ENCODE measurements at regions not wholly inside any gene's neighbourhood (a gene's known extent, or its start where the extent isn't known, plus 50 kb on each side); places are given as distances from the start of the nearest gene placed in this dataset.

DNA sequence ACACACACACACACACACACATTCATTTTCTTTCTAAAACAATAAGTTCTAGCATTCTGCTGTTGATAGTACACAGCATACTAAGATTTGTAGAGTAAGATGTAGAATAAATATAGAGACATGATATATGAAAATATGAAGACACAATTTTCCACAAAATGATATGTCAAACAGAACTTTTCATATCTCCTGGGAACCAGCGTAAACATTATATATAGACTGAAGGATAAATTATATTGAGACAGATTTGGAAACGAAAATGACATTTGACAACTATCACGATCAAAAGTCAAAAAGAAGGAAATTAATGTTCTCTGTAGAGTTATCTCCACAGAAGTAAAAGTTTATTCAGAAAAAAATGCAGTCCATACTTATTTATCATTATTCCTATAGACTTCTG is 1605.7 kb upstream of the SLC10A2 start:
- Histone ChIP-seq H3K9me3 (ENCODE audit: low read depth, low read length) (no peaks in the 10 kb centered on the region), H3K4me3 (no peak overlapping the region), H3K9ac (ENCODE audit: insufficient read length) (no peak overlapping the region), H3K36me3 (ENCODE audit: insufficient read depth, low read length) (no peaks in the 10 kb centered on the region), H3K27ac (no peak overlapping the region)
- DNase-seq (ENCODE audit: low read depth, low spot score): no peak
- TF ChIP-seq FOXP2 (optimal IDR thresholded peaks at IDR 0.05; ENCODE audit: control extremely low read depth, extremely low read length, insufficient read depth): no peak
- no peak for TF ChIP-seq EZH2 (IDR thresholded peaks at IDR 0.05)
- TF ChIP-seq POLR2AphosphoS5 (IDR thresholded peaks at IDR 0.05; ENCODE audit: borderline replicate concordance, low read depth, low read length): no peak

DNA sequence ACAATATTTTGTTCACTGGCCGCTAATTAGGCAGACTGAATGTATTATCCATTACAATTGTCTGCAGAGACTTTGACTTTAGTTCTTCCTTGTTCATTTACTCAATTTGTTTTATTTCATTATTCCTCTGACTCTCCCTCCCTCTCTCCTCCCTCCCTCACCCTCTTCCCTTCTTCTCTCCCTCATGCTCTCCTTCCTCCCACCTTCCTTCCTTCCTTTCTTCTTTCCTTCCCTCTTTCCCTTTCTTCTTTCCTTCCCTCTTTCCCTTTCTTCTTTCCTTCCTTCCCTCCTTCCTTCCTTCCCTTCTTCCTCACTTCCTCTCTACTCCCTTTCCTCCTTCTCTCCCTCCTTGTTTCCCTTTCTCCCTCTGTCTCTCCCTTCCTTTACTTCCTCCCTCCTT is 1591.0 kb upstream of the SLC10A2 start:
- no peak overlapping the region for H3K9ac ChIP-seq (ENCODE audit: insufficient read length)
- H3K36me3 ChIP-seq (ENCODE audit: insufficient read depth, low read length): no peaks in the 10 kb centered on the region
- TF ChIP-seq POLR2AphosphoS5 (IDR thresholded peaks at IDR 0.05; ENCODE audit: borderline replicate concordance, low read depth, low read length): no peak
- TF ChIP-seq FOXP2 (optimal IDR thresholded peaks at IDR 0.05; ENCODE audit: control extremely low read depth, extremely low read length, insufficient read depth): no peak
- no peak overlapping the region for H3K27ac ChIP-seq
- H3K9me3 ChIP-seq (ENCODE audit: low read depth, low read length): no peaks in the 10 kb centered on the region
- no peak overlapping the region for H3K4me3 ChIP-seq
- DNase-seq (ENCODE audit: low read depth, low spot score): no peak

DNA sequence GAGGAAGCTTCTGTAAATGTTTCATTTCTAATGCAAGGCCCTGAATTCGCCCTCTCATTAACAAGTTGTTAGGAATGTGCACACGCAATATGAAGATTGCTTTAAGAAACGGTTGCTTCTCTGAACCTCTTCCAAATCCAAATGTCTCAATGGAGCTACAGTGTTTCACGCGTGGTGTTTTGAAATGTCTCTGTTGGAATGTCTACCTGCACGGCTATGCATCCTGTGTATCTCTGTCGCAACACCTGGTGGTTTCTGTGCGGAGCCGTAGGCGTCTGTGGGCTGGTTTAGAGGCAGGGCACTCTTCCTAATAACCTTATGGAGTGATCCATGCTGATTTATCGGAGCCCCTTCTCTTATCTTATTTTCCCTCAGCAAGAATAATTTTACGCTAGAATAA is 1584.2 kb upstream of the SLC10A2 start:
- H3K9ac ChIP-seq (ENCODE audit: insufficient read length): no peak overlapping the region
- H3K36me3 ChIP-seq (ENCODE audit: insufficient read depth, low read length): no peaks in the 10 kb centered on the region
- H3K27ac ChIP-seq: no peak overlapping the region
- no peaks in the 10 kb centered on the region for H3K9me3 ChIP-seq (ENCODE audit: low read depth, low read length)
- H3K4me3 ChIP-seq: no peak overlapping the region
- no peak for DNase-seq (ENCODE audit: low read depth, low spot score)
- TF ChIP-seq FOXP2 (optimal IDR thresholded peaks at IDR 0.05; ENCODE audit: control extremely low read depth, extremely low read length, insufficient read depth) (no peak), POLR2AphosphoS5 (IDR thresholded peaks at IDR 0.05; ENCODE audit: borderline replicate concordance, low read depth, low read length) (no peak), EZH2 (IDR thresholded peaks at IDR 0.05) (no peak)

DNA sequence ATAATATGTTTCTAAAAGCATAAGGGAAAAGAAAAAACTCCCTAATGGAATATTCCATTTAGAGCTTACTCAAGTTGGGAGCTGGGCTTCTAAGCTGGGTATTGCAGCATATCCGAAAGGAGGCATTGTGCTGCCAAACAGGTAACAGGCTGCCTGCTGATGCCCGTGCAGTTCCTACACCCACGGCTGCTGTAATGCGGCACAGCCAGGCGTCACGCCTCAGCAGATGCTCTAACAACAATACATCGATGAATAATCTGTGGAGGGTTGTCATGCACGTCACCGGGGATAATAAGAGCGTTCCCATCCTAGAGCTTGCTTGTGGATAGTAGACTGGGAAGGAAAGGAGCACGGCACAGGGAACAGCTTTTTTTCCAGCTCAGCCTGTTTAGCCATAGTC is 1582.1 kb upstream of the SLC10A2 start:
- no peaks in the 10 kb centered on the region for H3K9me3 ChIP-seq (ENCODE audit: low read depth, low read length)
- TF ChIP-seq EZH2 (IDR thresholded peaks at IDR 0.05) (no peak), POLR2AphosphoS5 (IDR thresholded peaks at IDR 0.05; ENCODE audit: borderline replicate concordance, low read depth, low read length) (no peak), FOXP2 (optimal IDR thresholded peaks at IDR 0.05; ENCODE audit: control extremely low read depth, extremely low read length, insufficient read depth) (no peak)
- no peak for DNase-seq (ENCODE audit: low read depth, low spot score)
- no peak overlapping the region for H3K9ac ChIP-seq (ENCODE audit: insufficient read length)
- no peak overlapping the region for H3K4me3 ChIP-seq
- H3K36me3 ChIP-seq (ENCODE audit: insufficient read depth, low read length): no peaks in the 10 kb centered on the region
- no peak overlapping the region for H3K27ac ChIP-seq

DNA sequence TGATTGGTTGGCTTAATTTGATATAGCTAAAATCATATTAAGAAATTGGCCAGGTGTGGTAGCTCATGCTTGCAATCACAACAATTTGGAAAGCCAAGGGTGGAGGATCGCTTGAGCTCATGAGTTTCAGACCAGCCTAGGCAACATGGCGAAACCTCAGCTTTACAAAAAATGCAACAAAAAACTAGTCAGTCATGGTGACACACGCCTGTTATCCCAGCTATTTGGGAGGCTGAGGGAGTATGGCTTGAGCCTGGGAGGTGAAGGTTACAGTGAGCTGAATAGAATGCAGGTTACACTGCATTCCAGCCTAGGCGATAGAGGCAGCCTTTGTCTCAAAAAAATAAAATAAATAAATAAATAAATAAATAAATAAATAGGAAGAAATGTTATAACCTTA is 1579.6 kb upstream of the SLC10A2 start:
- Histone ChIP-seq H3K4me3 (no peak overlapping the region), H3K9ac (ENCODE audit: insufficient read length) (no peak overlapping the region), H3K36me3 (ENCODE audit: insufficient read depth, low read length) (no peaks in the 10 kb centered on the region), H3K27ac (no peak overlapping the region), H3K9me3 (ENCODE audit: low read depth, low read length) (no peaks in the 10 kb centered on the region)
- TF ChIP-seq FOXP2 (optimal IDR thresholded peaks at IDR 0.05; ENCODE audit: control extremely low read depth, extremely low read length, insufficient read depth): no peak
- DNase-seq (ENCODE audit: low read depth, low spot score): no peak

DNA sequence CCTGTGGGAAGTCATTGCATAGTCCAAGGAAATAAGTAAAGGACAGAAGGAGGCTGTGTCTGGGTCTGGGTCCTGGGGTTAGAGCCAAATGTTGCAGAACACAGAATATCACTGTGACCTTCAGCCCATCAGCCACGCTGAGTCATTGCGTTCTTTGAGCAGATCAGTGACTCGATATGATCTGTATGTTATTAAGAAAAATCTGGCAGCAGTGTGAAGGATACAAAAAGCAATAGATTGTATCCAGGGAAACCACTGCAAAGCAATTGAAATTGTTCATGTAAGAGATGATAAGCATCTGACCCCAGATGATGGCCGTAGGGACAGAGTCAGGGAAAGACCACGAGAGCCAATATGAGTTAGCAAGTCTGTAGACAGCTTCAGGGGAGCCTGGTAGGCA is 1575.1 kb upstream of the SLC10A2 start:
- TF ChIP-seq FOXP2 (optimal IDR thresholded peaks at IDR 0.05; ENCODE audit: control extremely low read depth, extremely low read length, insufficient read depth): no peak
- DNase-seq (ENCODE audit: low read depth, low spot score): no peak
- Histone ChIP-seq H3K4me3 (no peak overlapping the region), H3K27ac (no peak overlapping the region), H3K9me3 (ENCODE audit: low read depth, low read length) (no peaks in the 10 kb centered on the region), H3K36me3 (ENCODE audit: insufficient read depth, low read length) (no peaks in the 10 kb centered on the region), H3K9ac (ENCODE audit: insufficient read length) (no peak overlapping the region)

DNA sequence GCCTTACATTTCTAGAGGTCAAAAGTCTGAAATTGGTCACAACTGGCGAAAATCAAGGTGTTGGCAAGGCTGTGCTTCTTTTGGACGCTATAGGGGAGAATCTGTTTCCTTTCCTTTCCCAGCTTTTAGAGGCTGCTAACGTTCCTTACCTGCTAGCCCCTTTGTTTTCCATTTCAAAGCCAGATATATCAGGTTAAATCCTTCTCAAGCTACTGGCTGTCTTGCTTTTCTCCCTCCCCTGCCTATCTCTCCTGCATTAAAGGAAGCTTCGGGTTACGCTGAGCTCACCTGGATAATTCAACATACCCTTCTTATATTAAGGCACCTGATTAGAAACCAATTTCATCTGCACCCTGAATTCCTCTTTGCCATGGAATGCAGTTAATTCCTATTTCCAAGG is 1569.7 kb upstream of the SLC10A2 start:
- Histone ChIP-seq H3K4me3 (no peak overlapping the region), H3K9ac (ENCODE audit: insufficient read length) (no peak overlapping the region), H3K36me3 (ENCODE audit: insufficient read depth, low read length) (no peaks in the 10 kb centered on the region), H3K27ac (no peak overlapping the region), H3K9me3 (ENCODE audit: low read depth, low read length) (no peaks in the 10 kb centered on the region)
- DNase-seq (ENCODE audit: low read depth, low spot score): no peak
- TF ChIP-seq POLR2AphosphoS5 (IDR thresholded peaks at IDR 0.05; ENCODE audit: borderline replicate concordance, low read depth, low read length): no peak
- no peak for TF ChIP-seq FOXP2 (optimal IDR thresholded peaks at IDR 0.05; ENCODE audit: control extremely low read depth, extremely low read length, insufficient read depth)
- TF ChIP-seq EZH2 (IDR thresholded peaks at IDR 0.05): no peak

DNA sequence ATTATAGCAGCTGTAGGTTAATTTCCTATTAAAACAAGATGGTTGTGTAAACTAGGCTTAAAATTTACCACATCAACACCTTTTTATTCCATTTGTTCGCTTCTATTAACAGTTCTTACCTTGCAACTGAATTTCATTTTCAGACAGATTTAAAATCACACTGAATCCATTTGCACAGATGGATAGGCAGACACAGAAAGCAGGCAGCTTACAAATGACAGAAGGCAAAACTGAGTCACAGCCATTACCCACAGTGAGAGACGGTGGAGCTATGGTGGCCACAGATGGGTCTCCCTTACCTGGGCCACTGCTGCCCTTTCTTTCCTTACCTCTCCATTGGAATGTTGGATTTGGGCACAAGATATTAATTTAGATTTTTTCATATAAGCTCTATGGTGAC is 1567.8 kb upstream of the SLC10A2 start:
- DNase-seq (ENCODE audit: low read depth, low spot score): no peak
- Histone ChIP-seq H3K4me3 (no peak overlapping the region), H3K27ac (no peak overlapping the region), H3K36me3 (ENCODE audit: insufficient read depth, low read length) (no peaks in the 10 kb centered on the region), H3K9me3 (ENCODE audit: low read depth, low read length) (no peaks in the 10 kb centered on the region), H3K9ac (ENCODE audit: insufficient read length) (no peak overlapping the region)
- no peak for TF ChIP-seq POLR2AphosphoS5 (IDR thresholded peaks at IDR 0.05; ENCODE audit: borderline replicate concordance, low read depth, low read length)
- no peak for TF ChIP-seq FOXP2 (optimal IDR thresholded peaks at IDR 0.05; ENCODE audit: control extremely low read depth, extremely low read length, insufficient read depth)
- no peak for TF ChIP-seq EZH2 (IDR thresholded peaks at IDR 0.05)

DNA sequence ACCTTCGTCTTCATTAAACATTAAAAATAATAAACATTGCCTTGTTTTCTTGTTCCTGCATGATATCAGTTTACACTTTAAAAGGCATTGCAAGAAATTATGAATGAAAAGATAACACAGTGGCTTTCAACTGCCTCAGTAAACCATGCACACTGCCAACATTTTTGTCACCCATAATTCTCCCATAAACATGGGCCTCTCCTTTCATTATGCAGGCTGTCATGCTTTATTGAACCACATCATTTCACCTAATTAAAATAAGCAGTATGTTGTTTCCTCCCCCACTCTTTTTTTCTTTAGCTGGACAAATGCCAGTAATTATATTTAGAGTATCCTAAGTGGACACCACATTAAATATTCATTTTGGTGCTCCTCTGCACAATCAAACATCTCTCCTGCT is 1566.5 kb upstream of the SLC10A2 start:
- H3K27ac ChIP-seq: no peak overlapping the region
- no peak overlapping the region for H3K9ac ChIP-seq (ENCODE audit: insufficient read length)
- no peaks in the 10 kb centered on the region for H3K36me3 ChIP-seq (ENCODE audit: insufficient read depth, low read length)
- DNase-seq (ENCODE audit: low read depth, low spot score): no peak
- H3K9me3 ChIP-seq (ENCODE audit: low read depth, low read length): no peaks in the 10 kb centered on the region
- TF ChIP-seq EZH2 (IDR thresholded peaks at IDR 0.05) (no peak), POLR2AphosphoS5 (IDR thresholded peaks at IDR 0.05; ENCODE audit: borderline replicate concordance, low read depth, low read length) (no peak), FOXP2 (optimal IDR thresholded peaks at IDR 0.05; ENCODE audit: control extremely low read depth, extremely low read length, insufficient read depth) (no peak)
- no peak overlapping the region for H3K4me3 ChIP-seq

Data from SK-N-MC (cell line).